Bronchial epithelial cell (primary cell): ENCODE measurements at regions not wholly inside any gene's neighbourhood (a gene's known extent, or its start where the extent isn't known, plus 50 kb on each side); places are given as distances from the start of the nearest gene placed in this dataset.

Experiments used
- DNase-seq: peaks from one replicate; pipeline ENCODE4 v3.0.0-alpha.2; 2010; ENCODE audit warnings: low read depth
- FAIRE-seq: peaks from 2 replicates; lab custom pipeline; 2011; peaks lifted over from hg19 to GRCh38; lab: Jason Lieb, UNC
- H3K27me3 ChIP-seq: 2 replicates; pipeline ENCODE4 v1.5.1; 2011; ENCODE audit warnings: low read length; ENCODE audit not compliant: control insufficient read depth, insufficient read depth
- H3K36me3 ChIP-seq: 2 replicates; pipeline ENCODE4 v1.5.1; 2011; ENCODE audit warnings: low read length; ENCODE audit not compliant: control insufficient read depth, insufficient read depth
- H3K4me3 ChIP-seq: 2 replicates; pipeline ENCODE4 v1.5.1; 2011; ENCODE audit warnings: mild to moderate bottlenecking, low read depth, low read length, control low read depth
- CTCF ChIP-seq: IDR thresholded peaks from 2 replicates; pipeline ENCODE4 v1.5.1; 2011; ENCODE audit warnings: mild to moderate bottlenecking, moderate library complexity, low read length, control low read depth, inconsistent platforms; ENCODE audit not compliant: insufficient read depth, severe bottlenecking

GRCh38 chr12:98002887-98003493 lies 512.4 kb upstream of the TMPO start:
- DNase-seq (peak; percentile 54), FAIRE-seq (peak; percentile 55)
- Histone ChIP-seq H3K27me3 (no peaks in the 10 kb centered on the region), H3K36me3 (no peaks in the 10 kb centered on the region), H3K4me3 (no peak overlapping the region)
- peak; percentile 62 for TF ChIP-seq CTCF

- Histone ChIP-seq H3K4me3 (no peak overlapping the region), H3K27me3 (no peaks in the 10 kb centered on the region), H3K36me3 (no peaks in the 10 kb centered on the region)
- FAIRE-seq (no peak), DNase-seq (no peak)
- TF ChIP-seq CTCF, result no peak
Measured at GRCh38 chr12:98007963-98008362, 507.4 kb upstream of the TMPO start.

- Histone ChIP-seq H3K27me3 (no peaks in the 10 kb centered on the region), H3K4me3 (no peak overlapping the region), H3K36me3 (no peaks in the 10 kb centered on the region)
- TF ChIP-seq CTCF, result no peak
- DNase-seq (no peak), FAIRE-seq (no peak)
Measured at GRCh38 chr12:98013560-98013959, 501.8 kb upstream of the TMPO start.

- DNase-seq (no peak), FAIRE-seq (no peak)
- no peaks in the 10 kb centered on the region for H3K36me3 ChIP-seq
Measured at GRCh38 chr12:98018836-98019235, 496.6 kb upstream of the TMPO start.

GRCh38 chr12:98020376-98020775 lies 495.0 kb upstream of the TMPO start:
- FAIRE-seq (no peak), DNase-seq (no peak)
- TF ChIP-seq CTCF, result no peak
- no peak overlapping the region for H3K4me3 ChIP-seq
- no peaks in the 10 kb centered on the region for H3K36me3 ChIP-seq
- no peaks in the 10 kb centered on the region for H3K27me3 ChIP-seq

More at GRCh38 chr12:98018836-98019235, 496.6 kb upstream of the TMPO start:
- no peak for TF ChIP-seq CTCF
- no peak overlapping the region for H3K4me3 ChIP-seq
- no peaks in the 10 kb centered on the region for H3K27me3 ChIP-seq

GRCh38 chr12:98022961-98023360 lies 492.4 kb upstream of the TMPO start:
- Histone ChIP-seq H3K36me3 (no peaks in the 10 kb centered on the region), H3K4me3 (no peak overlapping the region), H3K27me3 (no peaks in the 10 kb centered on the region)
- no peak for TF ChIP-seq CTCF
- FAIRE-seq (no peak), DNase-seq (peak; percentile 44)
